HL-60/S4 treated with phorbol 12-myristate 13-acetate at 8.2 ng/mL for 4 days and 3 days (cell line): ENCODE measurements at regions not wholly inside any gene's neighbourhood (a gene's known extent, or its start where the extent isn't known, plus 50 kb on each side); places are given as distances from the start of the nearest gene placed in this dataset.

Experiments used
- in situ Hi-C: fragments of 300-500 bp; cut with MboI; formaldehyde crosslinking; loops from 2 replicates; pipeline ENCODE4 v1.15.0; 2022; ENCODE audit warnings: low sequenced_read_pairs

GRCh38 chr16:65453646-65454045 lies 331.8 kb upstream of the CDH11 start:
- in situ Hi-C loops, result no loop called here

GRCh38 chr16:65449526-65449925 lies 327.7 kb upstream of the CDH11 start:
- in situ Hi-C loops, result no loop called here

GRCh38 chr16:65446427-65446826 lies 324.6 kb upstream of the CDH11 start:
- in situ Hi-C loops, result no loop called here

GRCh38 chr16:65445313-65446260 lies 323.7 kb upstream of the CDH11 start:
- in situ Hi-C loops, result no loop called here

GRCh38 chr16:65441501-65441900 lies 319.6 kb upstream of the CDH11 start:
- in situ Hi-C loops, result no loop called here

- in situ Hi-C loops, result no loop called here
Observed at GRCh38 chr16:65429504-65430181, 307.8 kb upstream of the CDH11 start.

- in situ Hi-C loops, result no loop called here
Observed at GRCh38 chr16:65426484-65426883, 304.6 kb upstream of the CDH11 start.

GRCh38 chr16:65422934-65423333 lies 301.1 kb upstream of the CDH11 start:
- in situ Hi-C loops, result no loop called here

- in situ Hi-C loops, result no loop called here
Observed at GRCh38 chr16:65421596-65421995, 299.7 kb upstream of the CDH11 start.

GRCh38 chr16:65418435-65418834 lies 296.6 kb upstream of the CDH11 start:
- in situ Hi-C loops, result no loop called here

- in situ Hi-C loops, result no loop called here
Observed at GRCh38 chr16:65415460-65415859, 293.6 kb upstream of the CDH11 start.

GRCh38 chr16:65414284-65414984 lies 292.6 kb upstream of the CDH11 start:
- in situ Hi-C loops, result no loop called here

- in situ Hi-C loops, result no loop called here
Observed at GRCh38 chr16:65413861-65414260, 292.0 kb upstream of the CDH11 start.

- in situ Hi-C loops, result no loop called here
Observed at GRCh38 chr16:65410801-65411200, 288.9 kb upstream of the CDH11 start.

- in situ Hi-C loops, result no loop called here
Observed at GRCh38 chr16:65409510-65409909, 287.6 kb upstream of the CDH11 start.

GRCh38 chr16:65406933-65407332 lies 285.1 kb upstream of the CDH11 start:
- in situ Hi-C loops, result no loop called here

- in situ Hi-C loops, result no loop called here
Observed at GRCh38 chr16:65406116-65406515, 284.3 kb upstream of the CDH11 start.

- in situ Hi-C loops, result no loop called here
Observed at GRCh38 chr16:65394281-65394680, 272.4 kb upstream of the CDH11 start.

GRCh38 chr16:65392806-65393565 lies 271.1 kb upstream of the CDH11 start:
- in situ Hi-C loops, result no loop called here

GRCh38 chr16:65388592-65388991 lies 266.7 kb upstream of the CDH11 start:
- in situ Hi-C loops, result no loop called here

GRCh38 chr16:65386672-65387071 lies 264.8 kb upstream of the CDH11 start:
- in situ Hi-C loops, result no loop called here
